ENCODE measurements at regions not wholly inside any gene's neighbourhood (a gene's known extent, or its start where the extent isn't known, plus 50 kb on each side); places are given as distances from the start of the nearest gene placed in this dataset.
A peak's percentile ranks its signal among the peaks of the same experiment; 100 is the strongest.

DNA sequence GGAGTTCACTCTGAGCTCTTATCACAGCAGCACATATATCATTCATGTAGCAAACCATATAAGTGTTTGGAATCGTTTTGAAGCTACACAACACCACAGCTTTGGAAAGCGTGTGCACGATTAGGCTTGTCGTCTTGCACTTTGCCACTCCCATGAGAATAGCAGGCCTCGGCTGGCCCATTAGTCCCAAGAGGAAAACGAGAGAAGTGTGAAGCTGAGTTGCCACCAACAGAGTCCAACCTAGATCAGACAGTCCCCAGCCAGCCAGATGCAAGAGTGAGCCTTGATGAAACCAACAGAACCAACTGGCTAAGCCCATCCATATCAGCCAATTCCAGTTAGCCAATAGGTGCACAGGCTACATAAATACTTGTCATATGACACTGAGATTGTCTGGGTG is 238.4 kb downstream of the C1orf94 start:
- DNase-seq = no peak

DNA sequence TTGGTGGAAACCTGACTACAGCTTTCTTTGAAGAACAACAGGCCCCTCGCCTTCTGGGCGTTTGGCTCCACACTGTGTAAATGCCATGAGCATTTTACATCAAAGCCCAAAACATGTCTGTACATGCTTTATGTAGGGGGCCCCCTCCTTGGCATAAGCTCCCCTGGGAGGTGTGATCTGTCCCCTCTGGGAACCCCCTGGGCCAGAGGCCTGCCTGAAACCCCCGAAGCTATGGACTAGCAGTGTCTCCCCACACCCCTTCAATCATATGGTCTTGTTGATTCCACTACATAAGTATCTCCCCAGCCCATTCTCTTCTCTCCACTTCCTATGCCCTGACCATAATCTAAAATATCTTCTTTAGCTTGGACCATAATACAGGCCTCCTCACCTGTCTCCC is 241.5 kb downstream of the C1orf94 start:
- no peak for DNase-seq

DNA sequence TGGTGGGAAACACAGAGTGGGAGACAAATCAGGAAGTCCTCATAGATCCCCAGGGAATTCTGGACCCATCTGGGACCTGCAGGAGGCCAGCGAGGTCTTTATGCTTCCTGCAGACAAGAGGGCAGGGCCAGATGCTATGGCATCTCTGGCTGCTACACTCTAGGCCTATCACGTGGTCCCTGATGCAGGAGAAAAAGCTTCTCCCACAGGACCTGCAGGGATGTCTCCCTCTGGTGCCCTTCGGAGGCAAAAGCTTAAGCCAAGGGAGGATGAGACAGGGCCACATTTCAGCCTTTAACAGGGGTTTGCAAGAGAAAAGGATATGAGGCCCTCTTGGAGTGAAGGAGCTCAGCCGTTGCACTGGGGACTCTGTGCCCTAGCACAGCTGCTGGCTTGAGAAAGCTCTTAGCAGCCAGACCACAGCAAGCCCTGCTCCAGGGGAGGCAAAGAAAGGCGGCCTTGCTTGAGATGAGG is 243.0 kb downstream of the C1orf94 start:
- peak in 1 of 2 experiments; percentile 6 for DNase-seq

DNA sequence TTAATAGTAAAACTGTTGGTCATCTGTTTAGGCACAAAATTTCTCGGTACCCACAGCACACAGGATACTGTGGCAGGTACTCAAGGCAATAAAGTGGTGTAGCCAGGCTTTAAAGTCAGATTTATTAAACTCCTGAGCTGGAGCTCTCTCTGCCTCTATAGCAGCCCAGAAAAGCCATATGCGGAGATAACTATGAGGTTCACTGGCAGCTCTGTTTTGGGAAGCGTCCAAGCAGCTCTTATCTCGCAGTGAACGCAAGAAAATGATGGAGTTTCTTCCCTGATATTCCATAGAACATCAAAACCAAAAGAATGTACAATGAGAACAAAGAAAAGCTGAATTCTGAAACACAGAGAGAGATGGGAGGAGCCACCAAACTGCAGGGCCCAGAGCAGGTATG is 248.3 kb downstream of the C1orf94 start:
- no peak for DNase-seq

DNA sequence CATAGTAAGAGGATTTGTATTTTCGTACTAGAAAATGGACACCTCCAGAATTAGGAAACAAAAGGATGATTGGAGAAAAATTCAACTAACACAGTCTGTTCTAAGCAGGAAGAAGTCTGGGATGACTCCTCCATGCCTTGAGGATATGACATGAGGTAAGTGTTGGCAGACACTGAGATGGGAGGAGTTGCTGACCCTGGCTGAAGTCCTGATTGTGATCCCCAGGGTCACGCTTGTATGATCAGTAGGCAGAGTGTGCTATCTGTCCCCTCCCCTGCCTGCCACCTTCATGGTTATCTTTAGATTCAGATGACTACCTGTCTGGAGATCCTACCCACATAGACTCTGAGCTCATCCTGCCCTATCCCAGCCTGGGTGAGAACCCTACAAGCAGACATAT is 249.1 kb downstream of the C1orf94 start:
- no peak for DNase-seq

DNA sequence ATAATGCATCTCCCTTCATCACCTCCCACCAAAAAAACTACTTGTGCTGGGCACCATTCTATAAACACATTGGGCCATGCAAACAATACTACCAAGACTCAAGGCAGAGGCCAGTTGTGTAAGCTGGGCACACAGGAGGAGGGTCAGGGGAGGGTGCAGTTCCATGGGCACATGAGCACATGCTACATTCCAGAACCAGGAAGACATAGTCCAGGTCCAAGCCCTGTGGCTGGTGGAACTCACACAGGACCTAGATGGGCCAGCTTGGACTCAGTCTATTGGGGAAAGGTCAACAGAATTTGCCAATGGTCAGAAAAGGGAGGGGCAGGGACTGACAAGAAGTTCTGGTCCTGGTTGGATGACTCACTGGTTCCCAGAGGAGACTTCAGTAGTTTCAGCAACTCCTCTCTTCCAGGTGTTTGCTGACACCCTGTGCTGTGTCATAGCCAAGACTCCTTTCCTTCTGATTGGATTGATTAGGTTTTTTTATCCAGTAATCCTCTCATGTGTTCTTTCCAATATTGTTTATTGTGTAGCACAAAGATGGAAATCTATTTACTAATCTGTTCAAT is 249.7 kb downstream of the C1orf94 start:
- no peak for DNase-seq

DNA sequence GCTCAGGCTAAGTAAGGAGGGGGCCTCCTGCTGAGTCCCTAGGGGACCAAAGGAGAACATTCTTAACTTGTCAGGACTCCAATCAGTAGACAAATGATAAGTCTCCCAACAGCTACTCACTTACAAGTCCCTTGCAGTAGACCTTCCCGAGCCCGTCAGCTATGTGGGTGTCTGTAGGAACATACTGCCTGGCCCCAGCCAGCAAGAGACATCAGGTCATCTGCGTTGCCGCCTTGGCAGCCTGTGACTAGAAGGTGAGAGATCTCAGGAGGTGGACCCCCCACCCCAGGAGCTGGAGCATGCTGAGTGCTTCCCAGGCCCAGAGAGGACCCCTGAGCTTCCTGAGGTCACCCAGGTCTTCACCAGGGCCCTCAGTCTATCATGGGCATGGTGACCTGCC is 250.5 kb downstream of the C1orf94 start:
- DNase-seq = no peak

DNA sequence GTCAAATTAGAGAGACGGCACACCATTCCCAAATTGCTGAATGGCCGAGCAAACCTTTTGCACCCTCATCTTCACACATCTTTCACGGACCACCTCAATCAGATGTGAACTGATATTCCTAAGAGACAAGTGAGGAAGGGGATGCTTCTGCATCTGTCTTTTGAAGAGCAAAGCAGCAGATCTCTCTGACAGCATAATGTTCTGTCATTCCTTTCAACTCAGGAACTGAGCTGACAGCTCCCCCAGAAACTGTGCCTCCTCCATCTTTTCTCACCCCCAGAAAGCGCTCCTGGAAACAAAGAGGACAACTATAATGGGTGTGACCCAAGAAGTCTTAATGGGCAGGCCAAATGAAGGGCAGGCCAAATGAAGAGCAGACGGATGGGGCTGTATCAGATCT is 256.4 kb downstream of the C1orf94 start:
- DNase-seq = no peak

DNA sequence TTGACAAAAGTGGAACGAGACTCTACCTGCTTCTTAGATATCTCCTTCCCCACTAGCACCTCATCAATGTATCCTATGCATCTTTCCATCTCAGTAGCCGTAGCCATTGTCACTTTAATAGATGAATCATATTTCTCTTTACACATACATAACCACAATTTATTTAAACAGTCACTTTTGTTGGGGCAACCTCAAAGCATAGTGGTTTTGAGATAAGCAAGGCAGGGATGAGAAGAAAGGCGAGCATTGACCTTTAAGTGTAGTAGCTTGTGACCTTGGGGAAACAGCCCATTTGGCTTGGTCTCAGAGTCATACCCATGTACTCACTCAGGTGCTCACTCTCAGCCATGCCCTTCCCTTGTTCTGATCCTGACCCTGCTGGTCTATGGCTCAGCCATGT is 260.1 kb downstream of the C1orf94 start:
- no peak for DNase-seq

DNA sequence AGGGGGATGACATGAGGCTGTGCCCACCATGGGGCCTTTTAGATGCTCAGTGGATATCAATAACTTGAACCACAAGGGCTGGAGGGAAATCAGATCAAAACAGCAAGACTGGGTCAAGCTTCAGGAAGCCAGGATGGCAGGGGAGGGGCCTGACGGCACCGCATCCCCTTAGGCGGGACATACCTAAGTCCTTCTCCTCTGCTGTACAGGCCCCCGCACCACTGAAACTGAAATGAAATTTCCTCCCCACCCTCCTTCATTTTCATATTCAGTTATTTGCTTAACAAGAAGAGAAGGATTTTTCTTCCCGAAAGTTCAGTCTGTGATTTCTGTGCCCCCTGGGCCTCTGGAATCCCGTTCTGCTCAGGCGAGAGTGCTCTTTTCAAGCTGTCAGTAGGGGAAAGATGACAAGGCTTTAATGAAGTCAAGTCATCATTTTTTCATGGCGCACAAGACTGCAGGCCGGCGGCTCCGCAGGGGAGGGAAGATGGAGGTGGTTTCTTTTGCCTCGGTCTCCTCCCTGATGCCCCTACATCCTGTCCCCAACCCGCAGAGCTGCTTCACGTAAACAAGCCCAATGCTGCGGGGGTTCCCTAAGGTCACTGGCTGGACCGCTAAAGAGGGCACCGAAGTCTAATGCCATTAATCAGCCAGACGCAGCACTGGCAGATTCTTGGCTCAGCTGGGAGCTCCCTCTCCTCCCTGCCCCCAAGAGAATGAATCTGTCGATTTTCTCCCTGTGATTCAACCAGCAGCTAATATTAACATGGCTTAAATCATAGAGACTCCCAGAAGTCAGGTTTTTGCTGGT is 264.8 kb downstream of the C1orf94 start:
- no peak for DNase-seq

DNA sequence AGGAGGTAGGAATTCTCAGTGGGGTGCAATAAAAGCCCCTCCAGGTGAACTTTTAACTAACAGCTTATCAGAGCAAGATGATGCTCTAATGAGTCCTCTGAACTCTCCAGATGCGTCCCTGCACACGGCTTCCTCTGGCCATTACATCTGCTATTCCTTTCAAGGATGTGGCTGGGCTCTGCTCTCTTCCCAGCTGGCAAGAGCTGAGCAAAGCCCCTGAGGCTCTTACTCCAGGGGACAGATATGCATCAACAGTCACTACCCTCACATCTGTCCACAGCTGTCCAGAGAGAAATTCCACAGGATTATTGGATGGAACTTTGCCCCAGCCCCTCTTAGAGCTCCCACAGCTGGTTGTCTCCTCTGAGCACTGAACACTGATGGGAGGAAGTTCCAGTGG is 267.8 kb downstream of the C1orf94 start:
- no peak for DNase-seq

DNA sequence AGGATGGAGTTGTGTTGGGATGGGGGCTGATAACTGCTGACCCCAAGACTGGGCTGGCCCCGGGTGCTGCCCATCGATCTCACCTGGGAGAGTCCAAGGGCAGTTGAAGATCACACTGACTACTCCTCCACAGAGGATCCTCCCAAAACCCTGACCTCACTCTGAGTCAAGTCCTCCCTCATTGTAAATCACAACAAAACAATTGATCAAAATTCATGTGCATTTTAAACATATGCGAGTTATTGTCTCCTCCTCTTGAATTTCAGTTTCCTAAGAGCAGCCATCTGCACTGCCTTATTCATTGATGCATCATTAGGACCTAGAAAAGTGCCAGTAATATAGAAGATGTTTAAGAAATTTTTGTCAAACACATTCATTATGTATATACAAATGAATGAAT is 273.6 kb downstream of the C1orf94 start:
- DNase-seq = no peak

DNA sequence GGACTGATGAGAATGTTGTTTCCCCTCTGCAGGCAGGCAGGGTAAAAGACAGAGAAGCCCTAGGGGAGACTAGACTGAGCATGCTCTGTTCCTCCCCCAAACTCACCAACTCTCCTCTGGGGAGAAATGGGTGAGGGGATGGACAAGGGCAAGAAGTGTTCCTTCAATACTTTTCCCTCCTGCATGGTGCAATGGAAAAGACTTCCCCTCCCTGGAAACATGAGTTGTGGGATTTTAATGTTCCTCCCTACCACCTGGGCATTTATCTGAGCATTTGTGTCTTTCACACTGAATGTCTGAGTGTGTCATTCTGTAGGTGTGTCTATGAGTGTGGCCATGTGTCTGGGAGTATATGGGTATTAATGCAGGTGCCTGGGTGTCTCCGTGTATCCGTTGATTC is 275.7 kb downstream of the C1orf94 start:
- no peak for DNase-seq

DNA sequence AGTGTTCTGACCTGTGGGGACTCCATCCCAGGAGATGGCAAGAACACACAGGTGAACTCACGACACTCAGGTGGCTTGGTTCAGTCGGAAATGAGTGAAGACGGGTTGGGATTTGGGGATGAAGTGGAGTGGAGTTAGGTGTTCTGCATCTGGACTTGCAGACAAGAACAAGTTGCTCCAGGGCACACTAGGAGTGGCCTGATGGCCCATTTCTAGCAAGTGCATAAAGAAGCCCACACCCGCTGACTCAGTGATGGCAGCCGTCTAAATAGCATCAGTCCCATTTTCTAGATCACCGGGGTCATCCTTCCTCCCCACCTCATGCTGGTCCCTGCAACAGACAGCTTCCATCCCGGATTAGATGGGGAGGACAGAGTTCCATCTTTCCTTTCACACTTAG is 278.4 kb downstream of the C1orf94 start:
- DNase-seq = no peak

DNA sequence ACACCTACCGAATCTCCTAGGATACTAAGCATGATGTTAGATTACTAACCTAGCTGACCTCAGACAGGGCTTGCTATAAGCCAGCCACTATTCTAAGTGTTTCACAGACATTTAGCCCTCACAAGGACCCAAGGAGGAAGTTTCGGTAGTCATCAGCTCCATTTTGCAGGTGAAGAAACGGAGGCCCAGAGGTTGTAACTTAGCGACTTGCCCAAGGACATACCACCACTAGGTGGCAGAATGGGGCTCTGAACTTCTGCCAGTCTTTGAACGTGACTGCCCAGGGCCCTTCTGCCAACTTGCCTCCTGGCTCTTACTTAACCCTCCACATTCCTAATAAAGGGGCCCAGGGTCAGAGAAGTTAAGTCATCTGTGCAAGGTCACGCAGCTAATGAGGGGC is 283.5 kb downstream of the C1orf94 start:
- peak in 1 of 2 experiments; percentile 9 for DNase-seq

DNA sequence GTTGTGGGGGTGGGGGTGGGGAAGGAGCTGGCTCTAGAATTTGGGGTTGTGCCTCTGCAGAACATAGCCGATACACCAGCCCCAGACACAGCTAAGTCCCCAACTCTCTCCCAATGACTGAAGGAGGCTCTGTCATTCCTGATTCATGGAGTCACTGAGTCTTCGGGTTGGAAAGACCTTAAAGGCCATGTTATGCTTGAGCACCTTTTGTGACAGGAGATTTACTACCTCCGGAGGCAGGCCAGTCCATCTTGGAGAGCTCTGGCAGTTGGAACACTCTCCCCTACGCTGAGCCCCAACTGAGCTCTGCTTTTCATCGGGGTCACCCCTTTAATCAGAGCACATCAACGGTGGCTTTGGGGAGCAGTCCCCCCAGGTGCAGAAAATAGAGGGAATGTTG is 284.4 kb upstream of the GJB5 start:
- DNase-seq = no peak

DNA sequence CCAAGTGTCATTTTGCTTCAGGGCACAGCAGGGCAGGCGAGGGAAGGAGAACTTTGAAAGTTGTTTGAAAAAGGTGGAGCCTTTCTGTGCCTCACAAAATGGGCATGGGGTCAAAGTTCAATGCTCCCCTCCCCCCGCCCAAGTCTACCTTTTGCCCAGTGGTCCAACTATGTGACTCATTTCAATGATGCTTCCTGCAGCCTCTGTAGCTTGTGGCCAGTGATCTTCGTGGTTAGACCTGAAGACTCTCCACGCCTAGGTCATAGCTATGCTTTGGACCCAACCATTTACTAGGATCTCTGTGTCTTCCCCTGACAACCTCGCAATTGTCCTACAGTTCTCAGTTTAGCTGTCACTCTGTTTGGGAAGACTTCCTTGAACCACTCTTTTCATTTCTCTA is 280.3 kb upstream of the GJB5 start:
- no peak for DNase-seq

DNA sequence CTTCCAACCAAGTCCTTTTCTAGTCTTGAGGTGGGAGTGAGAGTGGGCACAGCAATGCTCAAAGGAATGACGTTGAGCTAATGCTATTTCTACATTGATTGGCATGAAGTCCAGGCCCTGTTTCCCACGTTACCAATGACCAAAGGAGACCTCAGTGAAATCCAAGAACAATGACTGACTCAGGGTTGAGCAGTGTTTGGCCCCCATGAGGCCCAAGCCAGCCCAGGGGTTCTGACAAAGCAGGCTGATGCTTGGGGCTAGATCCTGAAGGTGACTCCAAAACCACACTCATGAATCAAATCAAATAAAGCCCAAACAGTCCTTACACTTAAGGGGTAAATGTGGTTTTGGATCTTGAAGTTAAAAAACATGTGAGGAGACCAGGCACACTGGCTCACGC is 278.5 kb upstream of the GJB5 start:
- DNase-seq = no peak

DNA sequence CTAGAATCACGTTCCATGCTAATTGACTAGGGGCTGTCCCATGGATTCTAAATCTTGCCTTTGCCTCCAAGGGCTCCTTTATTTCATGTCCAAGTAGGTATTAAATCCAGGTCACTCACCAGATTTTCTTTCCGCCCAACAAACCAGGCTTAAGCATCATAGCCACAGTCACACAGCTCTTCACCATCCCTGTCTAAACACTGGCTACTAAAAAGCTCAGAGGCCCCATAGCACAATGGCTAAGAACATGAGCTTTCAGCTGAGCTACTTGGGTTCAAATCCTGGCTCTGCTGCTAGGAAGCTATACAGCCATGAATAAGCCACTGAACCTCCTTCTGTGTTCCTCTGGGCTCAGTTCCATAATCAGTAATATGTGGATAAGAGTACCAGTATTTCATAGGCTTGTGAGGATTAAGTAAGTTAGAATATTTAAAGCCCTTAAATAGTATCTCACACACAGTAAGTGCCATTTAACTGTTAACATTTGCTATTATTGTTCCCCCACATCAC is 277.2 kb upstream of the GJB5 start:
- no peak for DNase-seq

DNA sequence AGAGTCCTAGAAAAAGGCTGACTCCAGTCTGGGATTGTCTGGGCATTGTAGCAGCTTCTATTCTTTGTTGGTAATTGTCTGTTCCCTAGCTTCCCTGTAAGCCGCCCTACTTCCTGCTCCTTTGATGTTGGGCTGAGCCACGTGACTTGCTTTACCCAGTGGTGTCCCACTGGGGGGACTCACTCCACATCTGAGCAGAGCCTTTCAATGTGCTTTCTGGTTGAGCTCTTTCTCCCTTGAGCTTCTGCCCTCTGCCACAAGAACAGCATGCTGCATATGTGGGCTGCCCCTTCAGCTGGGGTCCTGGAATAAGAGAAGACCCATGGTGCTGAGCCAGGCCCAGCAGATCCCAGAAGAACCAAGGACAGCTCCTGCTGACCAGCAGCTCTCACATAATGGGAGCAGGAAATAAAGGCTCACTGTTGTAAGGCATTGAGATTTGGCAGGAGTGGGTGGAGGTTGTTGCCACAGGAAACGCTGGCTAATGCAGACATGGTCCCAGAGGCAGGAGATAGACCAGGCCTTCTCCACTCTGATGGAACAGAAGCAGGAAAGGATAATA is 276.3 kb upstream of the GJB5 start:
- no peak for DNase-seq

DNA sequence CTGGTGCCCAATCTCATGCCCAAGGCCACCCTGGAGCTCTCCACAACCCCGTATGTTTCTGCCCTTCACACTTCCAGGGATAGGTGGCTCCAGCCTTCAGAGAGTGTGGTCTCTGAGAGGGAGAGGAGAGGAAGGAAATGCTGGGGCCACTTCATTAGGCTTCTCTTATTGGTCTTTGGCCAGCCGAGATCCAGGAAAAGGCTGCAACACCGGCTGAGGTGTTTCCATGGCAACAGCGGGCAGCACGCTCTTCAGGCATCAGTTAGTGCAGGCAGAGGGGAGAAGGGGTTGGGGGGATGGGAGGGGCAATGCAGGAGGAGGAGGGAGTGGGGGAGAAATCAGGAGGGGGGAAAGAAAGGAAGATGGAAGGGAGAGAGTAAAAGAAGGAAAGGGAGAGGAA is 275.1 kb upstream of the GJB5 start:
- DNase-seq = peak in 1 of 2 experiments; percentile 37

DNA sequence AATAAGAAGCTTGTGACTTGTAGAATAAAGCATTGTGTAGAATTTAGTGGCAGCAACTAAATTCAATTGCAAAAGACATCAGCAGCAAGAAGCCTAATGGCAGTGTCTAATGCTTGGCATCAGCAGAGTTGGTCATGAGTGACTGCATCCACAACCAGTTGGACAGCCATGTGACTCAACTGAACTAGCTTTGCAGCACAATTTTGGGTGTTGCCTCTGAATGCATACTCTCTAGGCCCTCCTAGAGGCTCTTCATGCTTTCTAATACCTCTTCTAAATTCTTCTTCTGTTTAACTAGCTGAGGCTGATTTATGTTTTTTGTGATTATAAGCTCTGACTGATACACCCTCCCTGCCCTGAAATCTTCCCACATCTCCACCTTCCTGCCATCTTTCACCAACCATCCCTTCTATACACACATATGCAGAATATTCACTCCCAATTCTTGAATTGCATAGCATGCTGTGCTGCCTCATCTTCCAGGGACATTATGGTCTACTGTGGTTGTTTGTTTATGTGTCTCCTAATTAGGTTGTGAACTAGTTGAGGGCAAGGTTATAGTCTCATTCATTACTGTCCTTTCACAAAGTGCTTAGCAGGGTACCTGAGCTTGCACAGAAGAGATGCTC is 266.7 kb upstream of the GJB5 start:
- no peak for DNase-seq

DNA sequence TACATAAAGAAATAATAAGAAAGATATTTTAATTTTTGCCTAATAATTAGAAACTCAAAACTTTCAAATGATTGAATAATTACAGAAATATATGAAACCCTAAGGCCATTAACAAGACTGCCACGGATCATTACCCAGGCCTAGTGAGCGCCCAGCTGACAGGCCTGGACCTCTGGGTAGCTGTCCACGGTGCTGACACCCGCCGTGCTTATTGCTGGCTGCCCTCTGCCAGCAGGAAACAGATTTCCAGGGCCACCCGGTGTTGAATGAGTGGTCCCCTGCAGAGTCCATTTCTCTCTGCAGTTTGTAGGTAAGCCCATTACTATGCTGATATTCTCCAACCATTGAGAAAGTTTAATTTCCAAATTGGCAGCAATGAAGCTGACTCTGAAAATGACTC is 254.4 kb upstream of the GJB5 start:
- no peak for DNase-seq

DNA sequence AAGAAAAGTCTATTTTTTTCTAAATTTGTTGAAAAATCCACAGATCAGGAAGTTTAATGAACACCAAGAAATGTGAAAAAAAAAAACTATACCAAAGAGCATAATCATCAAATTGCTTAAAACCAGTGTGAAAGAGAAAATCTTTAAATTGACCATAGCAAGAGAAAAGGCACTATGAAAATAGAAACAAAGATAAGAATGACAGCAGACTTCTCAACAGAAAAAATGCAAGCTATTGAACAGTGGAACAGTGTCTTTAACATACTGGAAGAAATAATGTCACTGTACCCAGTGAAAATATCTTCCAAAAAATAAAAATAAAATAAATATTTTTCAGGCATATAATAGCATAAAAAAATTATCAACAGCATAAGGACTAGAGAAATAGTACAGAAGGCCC is 243.0 kb upstream of the GJB5 start:
- no peak for DNase-seq
